A673 (cell line): ENCODE measurements at regions not wholly inside any gene's neighbourhood (a gene's known extent, or its start where the extent isn't known, plus 50 kb on each side); places are given as distances from the start of the nearest gene placed in this dataset.

Experiments used
- EZH2 ChIP-seq: fragments of 200-600 bp; sonication (generic); IDR thresholded peaks from 2 replicates; pipeline ENCODE4 v1.6.1; 2017; ENCODE audit warnings: borderline replicate concordance, low read depth, mild to moderate bottlenecking, mixed read lengths, antibody characterized with exemption, low read length; ENCODE audit not compliant: poor library complexity, severe bottlenecking
- TF ChIP-seq, protein P1 (sequence below): fragments of 300-800, 200-600 bp; sonication (generic); conservative IDR thresholded peaks from 2 replicates; pipeline ENCODE4 v1.5.1; 2017; ENCODE audit warnings: low read depth, mild to moderate bottlenecking, antibody characterized with exemption, low read length, moderate library complexity, mixed read lengths

DNA sequence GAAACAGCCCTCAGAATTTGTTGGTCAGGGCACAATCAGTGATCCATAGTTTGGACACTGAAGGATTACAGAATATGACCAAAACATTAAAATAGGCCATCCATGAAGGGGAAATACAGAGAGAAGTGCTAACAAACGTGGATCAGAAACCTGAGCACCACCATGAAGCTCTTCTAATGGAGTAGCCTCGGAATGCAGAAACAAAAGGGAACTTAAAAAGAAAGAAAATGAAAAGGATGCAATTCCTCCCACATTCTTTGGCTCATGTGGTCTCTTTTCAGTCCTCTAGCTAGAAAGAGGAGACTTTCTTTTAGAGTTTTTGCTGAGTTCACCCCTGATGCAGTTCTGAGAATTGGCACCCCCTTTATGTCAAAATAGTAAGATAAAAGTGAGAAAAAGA is 989.8 kb upstream of the B3GALT2 start:
- TF ChIP-seq, protein P1, sequence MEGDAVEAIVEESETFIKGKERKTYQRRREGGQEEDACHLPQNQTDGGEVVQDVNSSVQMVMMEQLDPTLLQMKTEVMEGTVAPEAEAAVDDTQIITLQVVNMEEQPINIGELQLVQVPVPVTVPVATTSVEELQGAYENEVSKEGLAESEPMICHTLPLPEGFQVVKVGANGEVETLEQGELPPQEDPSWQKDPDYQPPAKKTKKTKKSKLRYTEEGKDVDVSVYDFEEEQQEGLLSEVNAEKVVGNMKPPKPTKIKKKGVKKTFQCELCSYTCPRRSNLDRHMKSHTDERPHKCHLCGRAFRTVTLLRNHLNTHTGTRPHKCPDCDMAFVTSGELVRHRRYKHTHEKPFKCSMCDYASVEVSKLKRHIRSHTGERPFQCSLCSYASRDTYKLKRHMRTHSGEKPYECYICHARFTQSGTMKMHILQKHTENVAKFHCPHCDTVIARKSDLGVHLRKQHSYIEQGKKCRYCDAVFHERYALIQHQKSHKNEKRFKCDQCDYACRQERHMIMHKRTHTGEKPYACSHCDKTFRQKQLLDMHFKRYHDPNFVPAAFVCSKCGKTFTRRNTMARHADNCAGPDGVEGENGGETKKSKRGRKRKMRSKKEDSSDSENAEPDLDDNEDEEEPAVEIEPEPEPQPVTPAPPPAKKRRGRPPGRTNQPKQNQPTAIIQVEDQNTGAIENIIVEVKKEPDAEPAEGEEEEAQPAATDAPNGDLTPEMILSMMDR = no peak
- TF ChIP-seq EZH2 = no peak
